HepG2 (cell line): ENCODE measurements at regions not wholly inside any gene's neighbourhood (a gene's known extent, or its start where the extent isn't known, plus 50 kb on each side); places are given as distances from the start of the nearest gene placed in this dataset.

Source experiments
- CTCF ChIP-seq: sonication (generic); formaldehyde crosslinking; IDR thresholded peaks from 2 replicates; pipeline ENCODE4 v1.5.0; 2020; ENCODE audit warnings: mild to moderate bottlenecking, missing genetic modification reagents, moderate library complexity
- ETV6 ChIP-seq: sonication (generic); formaldehyde crosslinking; conservative IDR thresholded peaks from 2 replicates; pipeline ENCODE4 v1.4.0; 2020; ENCODE audit warnings: missing genetic modification reagents
- NFYB ChIP-seq: sonication (generic); formaldehyde crosslinking; IDR thresholded peaks from 2 replicates; pipeline ENCODE4 v1.4.0; 2020; ENCODE audit warnings: missing genetic modification reagents
- SNRNP70 ChIP-seq: fragments of 200-400 bp; formaldehyde crosslinking; IDR thresholded peaks from 2 replicates; pipeline ENCODE4 v1.6.1; 2017; ENCODE audit warnings: mild to moderate bottlenecking, low read depth, low read length, moderate library complexity
- ZNF260 ChIP-seq: sonication (generic); formaldehyde crosslinking; IDR thresholded peaks from 2 replicates; pipeline ENCODE4 v1.4.0; 2020; ENCODE audit warnings: missing genetic modification reagents, low read depth, mild to moderate bottlenecking, borderline replicate concordance

GRCh38 chr20:39861381-39861780, 827.7 kb downstream of the MAFB start:
- TF ChIP-seq ZNF260 (CRISPR knock-in tag), result no peak
- no peak for TF ChIP-seq SNRNP70
- TF ChIP-seq NFYB, result no peak
- TF ChIP-seq ETV6 (CRISPR knock-in tag), result no peak
- TF ChIP-seq CTCF (CRISPR knock-in tag), result no peak
